ENCODE measurements at regions not wholly inside any gene's neighbourhood (a gene's known extent, or its start where the extent isn't known, plus 50 kb on each side); places are given as distances from the start of the nearest gene placed in this dataset.

- ChIA-PET POLR2A (ENCODE audit: unreplicated experiment) (no interaction called here), CTCF (no interaction called here)
- no peak overlapping the region for H2AK9ac ChIP-seq (replicated peaks; ENCODE audit: low read depth, low read length, poor library complexity)
- no peaks in the 10 kb centered on the region for H3K9me1 ChIP-seq (ENCODE audit: insufficient read depth, low read length)
- dilution Hi-C loops (cut with HindIII; ENCODE audit: low sequenced_read_pairs, unreplicated experiment) (no loop called here), in situ Hi-C loops (cut with MboI; ENCODE audit: low sequenced_read_pairs) (no loop called here), intact Hi-C loops (cut with micrococcal nuclease) (no loop called here)
- TF ChIP-seq POLR2A (IDR thresholded peaks at IDR 0.05; ENCODE audit: low read depth, low read length) (no peak), RAD21 (IDR thresholded peaks at IDR 0.05; ENCODE audit: low read length) (no peak), ELK1 (IDR thresholded peaks at IDR 0.05; ENCODE audit: borderline replicate concordance, low read depth, low read length) (no peak), MXI1 (IDR thresholded peaks at IDR 0.05; ENCODE audit: borderline replicate concordance, low read depth, low read length) (no peak), RCOR1 (IDR thresholded peaks at IDR 0.05; ENCODE audit: insufficient replicate concordance, low read length) (no peak), CEBPB (IDR thresholded peaks at IDR 0.05; ENCODE audit: low read depth, low read length) (no peak), FOS (IDR thresholded peaks at IDR 0.05; ENCODE audit: low read depth, low read length) (no peak), BHLHE40 (IDR thresholded peaks at IDR 0.05; ENCODE audit: low read depth, low read length) (no peak), NFE2L2 (IDR thresholded peaks at IDR 0.05; ENCODE audit: low read depth, low read length) (no peak), MAFK (IDR thresholded peaks at IDR 0.05; ENCODE audit: low read depth, low read length) (no peak), MAZ (IDR thresholded peaks at IDR 0.05; ENCODE audit: borderline replicate concordance, low read depth, low read length) (no peak), CHD1 (IDR thresholded peaks at IDR 0.05; ENCODE audit: low read depth, low read length) (no peak), RFX5 (IDR thresholded peaks at IDR 0.05; ENCODE audit: low read depth, low read length) (no peak), CTCF (conservative IDR thresholded peaks at IDR 0.05; ENCODE audit: low read depth, low read length) (no peak), SMC3 (IDR thresholded peaks at IDR 0.05; ENCODE audit: low read depth, low read length) (no peak), USF2 (IDR thresholded peaks at IDR 0.05; ENCODE audit: low read depth, low read length) (no peak)
- H2AFZ ChIP-seq (replicated peaks; ENCODE audit: low read length, poor library complexity), result no peak overlapping the region
- peaks cover 3% of the 10 kb centered on the region for H3K27me3 ChIP-seq (ENCODE audit: control insufficient read depth, insufficient read depth, low read length)
- H3K9ac ChIP-seq (ENCODE audit: low read depth, low read length), result no peak overlapping the region
- DNase-seq (no peak), ATAC-seq (ENCODE audit: low read depth) (no peak)
- H4K8ac ChIP-seq (ENCODE audit: low read depth in 2 of 2, low read length in 2 of 2), result no peak overlapping the region
- no peak overlapping the region for H2BK120ac ChIP-seq (ENCODE audit: low read depth, low read length)
- H2BK5ac ChIP-seq (ENCODE audit: low read depth, low read length, poor library complexity, severe bottlenecking), result no peak overlapping the region
- BruUV-seq (replicated peaks), result no TSS peak
- H4K5ac ChIP-seq (ENCODE audit: low read depth, low read length), result no peak overlapping the region
- no peak overlapping the region for H3K4me3 ChIP-seq (ENCODE audit: insufficient read depth, low read depth, low read length)
- no peak overlapping the region for H3K4me2 ChIP-seq (ENCODE audit: low read depth, low read length)
- no peak overlapping the region for H2BK20ac ChIP-seq (ENCODE audit: low read depth, low read length)
- no peaks in the 10 kb centered on the region for H3K9me3 ChIP-seq (ENCODE audit: control insufficient read depth, insufficient read depth, low read length)
- H4K91ac ChIP-seq (ENCODE audit: insufficient read depth, low read depth, low read length), result no peak overlapping the region
- no peaks in the 10 kb centered on the region for H3K36me3 ChIP-seq (ENCODE audit: control insufficient read depth, insufficient read depth, low read length)
- H3K79me1 ChIP-seq (ENCODE audit: low read depth in 1 of 2, low read length in 2 of 2), result no peaks in the 10 kb centered on the region
- H3K4me1 ChIP-seq (ENCODE audit: control insufficient read depth, insufficient read depth, low read length), result no peaks in the 10 kb centered on the region
- no peak overlapping the region for H3K14ac ChIP-seq (replicated peaks; ENCODE audit: low read depth, low read length)
- WGBS, 2 experiments (ENCODE audit: extremely low coverage in 2 of 2, insufficient read length in 1 of 2), result 83% methylated on average over 1 of the region's 3 CpGs; no CpG with 5 or more reads in 1 of the 2 experiments
- H3K23ac ChIP-seq (ENCODE audit: low read depth, low read length), result no peak overlapping the region
- H3K56ac ChIP-seq (ENCODE audit: extremely low read depth, insufficient read depth, low read length), result no peak overlapping the region
- H3K27ac ChIP-seq (ENCODE audit: insufficient read depth, low read length), result no peak overlapping the region
- H2BK15ac ChIP-seq (ENCODE audit: low read depth, low read length), result no peak overlapping the region
- no peak overlapping the region for H3K4ac ChIP-seq (ENCODE audit: low read depth, low read length)
- H4K20me1 ChIP-seq (ENCODE audit: insufficient read depth, low read length), result no peaks in the 10 kb centered on the region
- H3K18ac ChIP-seq (ENCODE audit: low read depth, low read length), result no peak overlapping the region
- no peak overlapping the region for H2AK5ac ChIP-seq (ENCODE audit: low read depth, low read length)
Measured at GRCh38 chr9:108224716-108225115, 631.1 kb downstream of the ACTL7B start.
